ENCODE measurements at regions not wholly inside any gene's neighbourhood (a gene's known extent, or its start where the extent isn't known, plus 50 kb on each side); places are given as distances from the start of the nearest gene placed in this dataset.

DNA sequence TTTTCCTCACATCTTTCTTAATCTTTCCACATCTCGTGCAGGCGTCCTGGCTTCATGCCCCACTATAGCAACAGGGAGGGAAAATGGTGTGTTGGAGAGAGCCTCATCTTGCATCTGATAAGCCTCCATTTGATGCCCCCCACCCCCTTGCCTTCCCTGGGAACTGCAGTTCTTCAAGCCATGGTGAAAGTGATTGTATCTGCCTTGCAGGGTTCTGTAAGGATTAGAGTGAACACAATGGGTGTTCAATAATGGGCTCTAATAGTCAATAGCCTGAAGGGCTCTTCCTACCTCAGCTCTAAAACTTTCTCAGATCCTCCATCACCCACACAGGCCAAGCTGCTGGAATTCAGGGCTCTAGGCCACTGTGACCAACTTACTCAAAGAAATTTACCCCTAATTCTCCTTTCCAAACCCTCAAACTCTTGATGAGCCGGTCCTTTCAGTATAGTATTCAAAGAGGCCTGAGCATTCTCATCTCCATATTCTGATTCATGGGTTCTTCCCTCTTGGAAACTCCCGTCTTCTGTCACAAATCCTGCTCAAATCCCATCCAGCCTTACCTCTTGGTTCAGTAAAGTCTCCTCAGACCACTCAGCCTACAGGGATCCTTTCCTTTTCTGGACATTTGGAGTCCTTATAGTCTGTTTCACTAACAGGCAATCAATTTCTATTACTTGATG lies 128.3 kb upstream of the TRIM2 start:
- DNase-seq (ENCODE audit: extremely low read depth, low read depth), result no peak

DNA sequence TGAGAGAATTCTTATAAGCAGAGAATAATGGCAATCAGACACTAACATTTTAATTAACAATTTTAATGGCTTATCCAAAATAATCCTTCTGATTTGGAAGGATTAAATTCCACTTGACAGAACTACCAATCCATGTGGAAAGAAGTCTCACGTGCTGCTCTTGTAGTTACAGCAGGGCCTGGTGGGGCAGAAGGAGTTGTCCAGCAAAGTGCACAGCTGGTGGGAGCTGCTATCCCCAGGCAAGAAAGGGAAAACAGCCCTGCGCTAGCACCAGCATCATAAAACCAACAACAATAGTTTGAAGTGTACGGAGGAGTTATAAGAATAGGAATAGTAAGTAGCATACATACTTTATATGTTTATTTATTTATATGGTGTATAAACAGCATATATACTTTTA lies 127.4 kb upstream of the TRIM2 start:
- DNase-seq (ENCODE audit: extremely low read depth, low read depth), result no peak

- no peak for DNase-seq (ENCODE audit: extremely low read depth, low read depth)
Measured at GRCh38 chr4:153079857-153080391, 124.3 kb upstream of the TRIM2 start.

GRCh38 chr4:153081006-153081580 lies 123.2 kb upstream of the TRIM2 start:
- DNase-seq (ENCODE audit: extremely low read depth, low read depth), result no peak

GRCh38 chr4:153081693-153082092 lies 122.5 kb upstream of the TRIM2 start:
- DNase-seq (ENCODE audit: extremely low read depth, low read depth), result no peak

- no peak for DNase-seq (ENCODE audit: extremely low read depth, low read depth)
Measured at GRCh38 chr4:153082322-153083301, 121.6 kb upstream of the TRIM2 start.

DNA sequence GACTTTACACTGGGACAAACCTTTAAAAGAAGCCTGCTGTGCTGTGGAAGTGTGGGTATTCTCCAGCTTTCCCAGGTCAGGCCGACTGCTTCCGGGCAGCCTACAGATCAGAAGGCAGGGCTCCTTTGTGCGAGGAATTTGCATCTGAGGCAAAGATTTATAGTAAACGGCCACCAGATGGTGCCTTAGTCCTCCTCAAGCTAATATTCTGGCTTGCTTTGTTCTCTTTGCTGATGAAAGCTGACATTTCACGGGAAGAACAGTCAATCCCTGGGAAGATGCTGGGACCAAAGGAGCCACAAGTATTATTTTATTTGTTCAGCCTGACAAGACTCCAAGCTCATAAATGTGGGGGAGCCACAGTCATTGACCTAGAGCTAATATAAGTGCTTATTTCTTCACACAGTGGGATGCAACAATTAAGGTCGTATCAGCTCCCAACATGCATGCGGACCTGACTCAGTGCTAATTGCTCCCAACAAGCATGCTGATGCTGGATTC lies 120.7 kb upstream of the TRIM2 start:
- peak; percentile 76 for DNase-seq (ENCODE audit: extremely low read depth, low read depth)

- no peak for DNase-seq (ENCODE audit: extremely low read depth, low read depth)
Measured at GRCh38 chr4:153084224-153084979, 119.8 kb upstream of the TRIM2 start.

- DNase-seq (ENCODE audit: extremely low read depth, low read depth), result peak; percentile 48
Measured at GRCh38 chr4:153084980-153085630, 119.1 kb upstream of the TRIM2 start.

GRCh38 chr4:153087671-153088194 lies 116.5 kb upstream of the TRIM2 start:
- no peak for DNase-seq (ENCODE audit: extremely low read depth, low read depth)

GRCh38 chr4:153089742-153090141 lies 114.5 kb upstream of the TRIM2 start:
- DNase-seq (ENCODE audit: extremely low read depth, low read depth), result no peak

- DNase-seq (ENCODE audit: extremely low read depth, low read depth), result no peak
Measured at GRCh38 chr4:153090181-153090580, 114.1 kb upstream of the TRIM2 start.

DNA sequence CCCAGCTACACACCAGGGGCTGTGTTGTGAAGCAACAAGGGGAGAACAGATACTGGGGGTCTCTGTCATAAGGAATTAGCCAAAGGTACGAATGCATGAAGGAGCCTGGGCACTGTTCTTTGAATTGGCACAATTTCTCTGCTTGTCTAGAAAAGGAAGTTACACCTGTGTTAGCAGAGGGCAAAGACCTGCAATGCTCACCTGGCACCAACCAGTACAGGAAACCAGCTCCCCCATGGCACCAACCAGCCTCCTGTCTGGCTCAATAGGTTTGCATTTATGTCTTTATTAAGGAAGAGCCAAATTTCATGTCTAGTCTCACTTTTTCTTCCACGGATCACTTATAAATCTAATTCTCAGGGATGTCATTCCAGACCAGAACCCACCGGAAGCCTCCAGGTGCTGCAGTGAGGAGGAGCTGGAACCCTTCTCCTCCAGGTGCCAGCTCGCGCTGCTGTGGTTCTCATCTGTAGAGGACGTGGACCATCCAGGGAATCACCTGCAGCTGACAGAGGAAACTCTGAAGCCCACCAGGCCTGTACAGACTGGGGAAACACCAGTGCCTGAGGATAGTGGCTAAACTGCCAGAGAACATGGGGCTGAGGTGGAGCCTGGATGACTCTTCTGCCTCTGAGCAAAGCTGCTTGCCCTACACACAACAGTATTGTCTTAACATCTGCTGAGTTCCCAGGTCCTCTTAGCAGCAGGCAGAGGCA lies 113.4 kb upstream of the TRIM2 start:
- DNase-seq (ENCODE audit: extremely low read depth, low read depth), result no peak

- no peak for DNase-seq (ENCODE audit: extremely low read depth, low read depth)
Measured at GRCh38 chr4:153093396-153093795, 110.8 kb upstream of the TRIM2 start.

DNA sequence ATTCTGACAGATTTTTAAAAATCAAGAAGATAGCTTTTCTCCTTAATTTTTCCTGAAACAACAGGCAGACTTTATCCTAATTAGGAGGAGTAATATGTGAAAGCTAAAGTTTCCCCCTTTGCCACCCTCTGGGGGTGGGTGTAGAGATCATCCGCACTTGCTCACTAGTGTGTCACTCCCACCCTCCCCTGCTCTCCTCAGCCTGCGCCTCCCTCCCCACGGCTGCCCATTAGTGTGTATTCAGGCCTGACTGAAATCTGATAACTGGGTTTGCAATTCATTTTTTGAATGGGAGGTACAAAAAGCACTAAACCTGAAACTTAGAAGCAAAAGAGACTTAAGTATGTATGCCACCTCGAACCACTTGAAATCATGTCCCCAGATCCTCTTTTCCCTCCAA lies 110.4 kb upstream of the TRIM2 start:
- DNase-seq (ENCODE audit: extremely low read depth, low read depth), result no peak

DNA sequence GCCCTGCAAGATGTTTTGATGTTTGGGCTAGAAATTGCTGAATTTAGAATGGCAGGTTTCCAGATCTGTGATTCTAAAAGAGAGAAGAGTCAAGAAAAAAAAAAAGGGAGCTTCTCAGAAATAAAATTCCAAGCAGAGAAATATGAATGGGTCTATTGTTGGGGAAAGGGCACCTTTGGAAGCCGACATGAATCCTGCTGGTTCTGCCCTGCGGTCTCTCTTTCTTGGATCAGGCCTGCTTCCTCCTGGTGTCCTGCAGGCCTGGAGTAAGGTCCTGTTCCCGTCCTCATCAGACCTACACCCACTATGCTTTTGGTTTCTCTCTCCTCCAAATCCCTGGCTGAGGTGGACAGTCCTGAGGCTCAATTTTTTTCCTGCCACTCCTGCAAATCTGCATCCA lies 109.8 kb upstream of the TRIM2 start:
- no peak for DNase-seq (ENCODE audit: extremely low read depth, low read depth)

DNA sequence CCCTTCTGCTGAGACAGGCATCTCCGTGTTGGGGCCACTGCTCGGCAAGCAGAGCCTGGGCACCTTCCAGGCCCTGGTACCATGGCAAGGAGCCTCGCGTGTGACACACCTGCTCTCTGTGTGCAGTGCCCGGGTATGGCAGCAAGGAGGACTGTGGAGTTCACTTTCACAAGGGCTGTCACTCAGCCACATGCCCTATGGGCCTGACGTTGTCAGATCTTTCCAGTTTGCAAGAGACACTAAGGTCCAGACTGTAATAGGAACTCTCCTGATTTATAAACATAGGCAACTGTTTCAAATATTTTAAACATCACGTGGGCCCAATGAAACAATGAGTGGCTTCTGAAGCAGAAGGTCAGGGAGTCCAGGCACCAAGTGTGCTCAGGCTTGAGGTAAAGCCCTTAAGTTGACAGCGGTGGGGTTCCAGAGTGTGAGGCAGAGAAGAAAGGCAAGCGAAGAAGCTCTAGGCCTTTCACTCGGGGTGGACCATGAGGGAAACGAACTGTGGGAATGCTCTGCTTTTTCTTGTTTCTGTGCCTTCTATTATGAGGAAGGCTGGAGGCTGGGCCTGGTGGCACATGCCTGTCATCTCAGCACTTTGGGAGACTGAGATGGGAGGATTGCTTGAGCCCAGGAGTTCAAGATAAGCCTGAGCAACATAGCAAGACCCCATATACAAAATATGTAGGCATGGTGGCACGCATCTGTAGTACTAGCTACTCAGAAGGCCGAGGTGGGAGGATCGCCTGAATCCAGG lies 108.6 kb upstream of the TRIM2 start:
- no peak for DNase-seq (ENCODE audit: extremely low read depth, low read depth)

DNA sequence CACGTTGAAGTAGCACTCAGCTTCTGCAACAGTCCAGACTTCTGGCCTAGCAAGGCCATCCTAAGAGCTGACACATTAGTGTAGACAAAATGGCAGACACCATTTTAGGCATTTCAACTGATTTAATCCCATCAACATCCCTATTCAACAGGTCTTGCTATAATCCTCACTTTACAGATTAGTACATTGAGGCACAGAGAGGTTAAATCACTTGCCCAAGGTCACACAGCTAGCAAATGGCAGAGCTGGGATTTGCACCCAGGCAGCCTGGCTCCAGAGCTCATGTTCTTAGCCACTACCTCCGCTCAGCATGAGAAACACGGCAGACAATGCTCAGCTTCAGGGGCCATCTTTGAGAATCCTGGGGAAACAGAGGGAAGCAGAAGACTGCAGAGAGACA lies 107.9 kb upstream of the TRIM2 start:
- no peak for DNase-seq (ENCODE audit: extremely low read depth, low read depth)

All from NCI-H460 (cell line).